ENCODE measurements at regions not wholly inside any gene's neighbourhood (a gene's known extent, or its start where the extent isn't known, plus 50 kb on each side); places are given as distances from the start of the nearest gene placed in this dataset.

GRCh38 chr11:71323876-71324526 lies 71.6 kb upstream of the SHANK2 start:
- TF ChIP-seq CTCF (IDR thresholded peaks at IDR 0.05), result no peak

GRCh38 chr11:71322861-71323582 lies 70.6 kb upstream of the SHANK2 start:
- no peak for TF ChIP-seq CTCF (IDR thresholded peaks at IDR 0.05)

- no peak for TF ChIP-seq CTCF (IDR thresholded peaks at IDR 0.05)
Measured at GRCh38 chr11:71322192-71322735, 69.9 kb upstream of the SHANK2 start.

- no peak for TF ChIP-seq CTCF (IDR thresholded peaks at IDR 0.05)
Measured at GRCh38 chr11:71321433-71322191, 69.2 kb upstream of the SHANK2 start.

- TF ChIP-seq CTCF (IDR thresholded peaks at IDR 0.05), result no peak
Measured at GRCh38 chr11:71316701-71317100, 64.3 kb upstream of the SHANK2 start.

GRCh38 chr11:71311928-71312510 lies 59.6 kb upstream of the SHANK2 start:
- no peak for TF ChIP-seq CTCF (IDR thresholded peaks at IDR 0.05)
